ENCODE measurements at regions not wholly inside any gene's neighbourhood (a gene's known extent, or its start where the extent isn't known, plus 50 kb on each side); places are given as distances from the start of the nearest gene placed in this dataset.
"Not testable (repeated sequence)": the region's sequence is repeated elsewhere in the genome, so short reads cannot be mapped to it uniquely, and the experiment has no call there.

GRCh38 chr3:144816323-144816722 lies 844.7 kb downstream of the DIPK2A start:
- peak; percentile 37 to 45 for DNase-seq (ENCODE audit: low read depth in 2 of 2)

- no peak for DNase-seq (ENCODE audit: low read depth in 2 of 2)
Observed at GRCh38 chr3:144818973-144819372, 847.4 kb downstream of the DIPK2A start.

- not testable (repeated sequence) for DNase-seq (ENCODE audit: low read depth in 2 of 2)
Observed at GRCh38 chr3:144820232-144820631, 848.6 kb downstream of the DIPK2A start.

- DNase-seq (ENCODE audit: low read depth in 2 of 2): no peak
Observed at GRCh38 chr3:144820726-144821125, 849.1 kb downstream of the DIPK2A start.

GRCh38 chr3:144821583-144821982 lies 850.0 kb downstream of the DIPK2A start:
- peak; percentile 90 to 91 for DNase-seq (ENCODE audit: low read depth in 2 of 2)

GRCh38 chr3:144822671-144823070 lies 851.0 kb downstream of the DIPK2A start:
- peak; percentile 39 to 43 for DNase-seq (ENCODE audit: low read depth in 2 of 2)

GRCh38 chr3:144831955-144832716 lies 860.5 kb downstream of the DIPK2A start:
- no peak for DNase-seq (ENCODE audit: low read depth in 2 of 2)

- DNase-seq (ENCODE audit: low read depth in 2 of 2): no peak
Observed at GRCh38 chr3:144839991-144840390, 868.4 kb downstream of the DIPK2A start.

GRCh38 chr3:144840866-144841265 lies 869.2 kb downstream of the DIPK2A start:
- no peak for DNase-seq (ENCODE audit: low read depth in 2 of 2)

- DNase-seq (ENCODE audit: low read depth in 2 of 2): no peak
Observed at GRCh38 chr3:144843099-144843498, 871.5 kb downstream of the DIPK2A start.

- DNase-seq (ENCODE audit: low read depth in 2 of 2): no peak
Observed at GRCh38 chr3:144852999-144853398, 881.4 kb downstream of the DIPK2A start.

GRCh38 chr3:144854020-144854419 lies 882.4 kb downstream of the DIPK2A start:
- not testable (repeated sequence) for DNase-seq (ENCODE audit: low read depth in 2 of 2)

GRCh38 chr3:144859161-144859560 lies 887.5 kb downstream of the DIPK2A start:
- DNase-seq (ENCODE audit: low read depth in 2 of 2): no peak

GRCh38 chr3:144864646-144865045 lies 893.0 kb downstream of the DIPK2A start:
- DNase-seq (ENCODE audit: low read depth in 2 of 2): no peak

- no peak for DNase-seq (ENCODE audit: low read depth in 2 of 2)
Observed at GRCh38 chr3:144865948-144866347, 894.3 kb downstream of the DIPK2A start.

- peak; percentile 73 to 74 for DNase-seq (ENCODE audit: low read depth in 2 of 2)
Observed at GRCh38 chr3:144866476-144866875, 894.9 kb downstream of the DIPK2A start.

GRCh38 chr3:144868506-144868905 lies 896.9 kb downstream of the DIPK2A start:
- no peak for DNase-seq (ENCODE audit: low read depth in 2 of 2)

GRCh38 chr3:144873066-144873465 lies 901.4 kb downstream of the DIPK2A start:
- DNase-seq (ENCODE audit: low read depth in 2 of 2): no peak

- peak; percentile 67 to 68 for DNase-seq (ENCODE audit: low read depth in 2 of 2)
Observed at GRCh38 chr3:144875211-144875610, 903.6 kb downstream of the DIPK2A start.

- no peak for DNase-seq (ENCODE audit: low read depth in 2 of 2)
Observed at GRCh38 chr3:144877356-144877755, 905.7 kb downstream of the DIPK2A start.

GRCh38 chr3:144879701-144880100 lies 908.1 kb downstream of the DIPK2A start:
- no peak for DNase-seq (ENCODE audit: low read depth in 2 of 2)

- no peak for DNase-seq (ENCODE audit: low read depth in 2 of 2)
Observed at GRCh38 chr3:144893980-144894379, 922.4 kb downstream of the DIPK2A start.

GRCh38 chr3:144894576-144894975 lies 923.0 kb downstream of the DIPK2A start:
- no peak for DNase-seq (ENCODE audit: low read depth in 2 of 2)

GRCh38 chr3:144900366-144900765 lies 928.7 kb downstream of the DIPK2A start:
- DNase-seq (ENCODE audit: low read depth in 2 of 2): peak; percentile 29 to 34
